T-helper 2 cell treated with Interferon-gamma antibody and Interleukin-4, amounts not matched to agents 100 ng/mL and 5 ng/mL, for 36 hours (primary cell): ENCODE measurements at regions not wholly inside any gene's neighbourhood (a gene's known extent, or its start where the extent isn't known, plus 50 kb on each side); places are given as distances from the start of the nearest gene placed in this dataset.

Experiments used
- intact Hi-C: fragments of 100-400 bp; cut with micrococcal nuclease; formaldehyde crosslinking; loops from one replicate; pipeline ENCODE4 v1.15.1; 2023

DNA sequence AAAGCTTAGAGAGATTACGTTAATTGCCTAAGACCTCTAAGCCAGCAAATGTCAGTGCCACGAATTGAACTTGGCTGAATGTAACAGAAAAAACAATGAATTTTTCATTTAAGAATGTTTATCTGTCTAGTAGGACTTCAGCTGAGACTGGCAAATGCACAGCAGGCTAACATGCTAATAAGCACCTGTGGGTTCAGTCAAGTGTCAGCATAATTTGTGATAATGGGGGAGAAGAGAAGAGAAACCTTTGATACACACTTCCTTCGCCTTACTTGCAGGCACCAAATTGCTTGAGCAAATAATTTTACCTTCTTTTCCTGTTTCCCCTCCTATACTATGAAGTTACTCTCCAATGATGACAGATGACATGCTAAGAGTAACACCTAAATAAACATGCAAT lies 1136.5 kb upstream of the SORCS1 start:
- intact Hi-C loops: no loop called here

DNA sequence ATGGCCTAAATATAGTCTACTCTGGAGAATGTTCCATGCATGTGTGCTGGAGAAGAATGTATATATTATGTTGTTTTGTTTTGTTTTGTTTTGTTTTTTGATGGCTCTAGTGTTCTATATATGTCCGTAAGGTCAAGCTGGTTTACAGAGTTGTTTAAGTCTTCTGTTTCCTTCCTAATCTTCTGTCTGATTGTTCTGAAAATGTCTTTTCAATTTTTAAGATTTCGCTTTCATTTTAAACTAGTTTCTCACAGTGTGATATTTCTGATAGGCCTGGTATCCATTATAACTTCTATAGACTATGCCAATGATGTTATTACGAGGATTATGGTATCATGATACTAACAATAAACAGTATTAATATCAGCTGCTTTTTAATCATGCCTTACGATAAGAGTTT lies 1126.3 kb upstream of the SORCS1 start:
- intact Hi-C loops: no loop called here

DNA sequence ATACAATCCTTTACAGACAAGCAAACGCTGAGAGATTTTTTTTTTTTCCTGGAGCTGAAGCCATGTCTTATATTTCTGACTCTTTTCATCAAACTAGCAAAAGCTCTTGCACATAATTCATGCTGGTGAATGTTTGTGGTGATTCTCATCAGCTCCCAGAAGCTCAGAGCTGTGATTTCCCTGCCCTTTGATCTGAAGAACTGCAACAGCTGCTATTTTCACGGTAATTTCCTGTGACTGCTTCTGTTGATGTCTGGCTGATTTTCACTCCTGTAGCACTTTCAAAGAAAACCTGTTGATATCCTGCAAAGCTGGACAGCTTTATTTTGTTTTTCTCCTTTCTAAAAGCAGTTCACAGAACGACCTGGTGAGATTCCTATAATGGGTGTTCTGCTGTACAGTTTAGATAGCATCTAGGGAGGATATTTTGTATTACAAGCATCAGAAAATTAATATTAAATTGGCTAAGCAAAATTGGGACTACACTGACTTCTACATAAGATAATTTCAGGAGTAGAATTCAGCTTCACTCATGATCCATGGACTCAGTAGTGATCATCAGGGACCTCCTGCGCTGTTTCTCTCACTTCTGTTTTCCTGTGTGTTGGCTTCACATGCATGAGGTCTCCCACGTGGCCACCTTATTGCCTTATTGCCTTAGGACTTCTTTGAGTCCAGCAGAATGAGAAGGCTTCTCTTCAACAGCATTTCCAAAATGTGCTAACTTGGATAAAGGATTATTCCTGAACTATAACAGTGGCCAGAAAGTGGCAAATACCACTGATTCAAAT lies 1111.6 kb upstream of the SORCS1 start:
- intact Hi-C loops: no loop called here

DNA sequence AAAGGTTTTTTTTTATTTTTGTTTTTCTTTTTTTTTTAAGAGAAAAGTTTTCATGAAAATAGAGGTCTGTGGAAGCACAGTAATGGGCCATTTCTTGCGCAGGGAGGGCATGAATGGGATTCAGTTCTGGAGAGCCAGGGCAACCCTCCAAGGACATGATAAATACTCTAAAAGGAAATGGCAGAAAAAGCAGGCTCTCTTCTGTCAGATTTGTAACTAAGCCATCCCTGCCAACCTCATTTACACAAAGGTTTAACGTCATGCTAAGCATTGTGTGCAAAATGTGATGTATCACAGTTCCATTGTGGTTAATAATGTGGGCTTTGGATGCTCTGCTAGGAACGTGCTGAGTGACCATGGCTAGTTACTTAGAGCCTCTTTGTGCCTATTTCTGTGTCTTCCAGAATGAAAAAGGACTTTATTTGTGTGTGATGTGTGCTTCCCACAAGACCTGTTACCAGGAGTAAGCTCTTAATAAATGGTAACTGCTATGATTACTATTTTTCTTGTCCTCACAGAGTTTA lies 1095.9 kb upstream of the SORCS1 start:
- intact Hi-C loops: no loop called here

DNA sequence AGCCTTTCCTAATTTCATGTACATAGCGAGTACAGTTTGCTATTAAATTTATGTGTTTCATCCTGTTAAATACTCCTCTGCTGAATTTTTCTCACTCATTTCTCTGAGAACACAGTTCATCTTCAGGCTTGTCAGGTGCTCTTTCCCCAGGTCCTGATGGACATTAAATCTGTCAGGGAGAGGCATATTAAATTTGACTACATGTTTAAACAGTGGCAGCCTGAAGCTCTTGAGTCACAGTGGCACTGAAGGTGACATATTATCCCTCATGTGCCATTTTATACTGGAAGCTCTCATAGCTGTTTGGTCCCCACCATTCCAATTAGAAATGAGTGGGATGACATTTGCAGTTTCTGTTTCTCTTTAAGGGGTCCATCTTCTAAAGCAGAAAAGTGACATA lies 1089.6 kb upstream of the SORCS1 start:
- intact Hi-C loops: no loop called here

DNA sequence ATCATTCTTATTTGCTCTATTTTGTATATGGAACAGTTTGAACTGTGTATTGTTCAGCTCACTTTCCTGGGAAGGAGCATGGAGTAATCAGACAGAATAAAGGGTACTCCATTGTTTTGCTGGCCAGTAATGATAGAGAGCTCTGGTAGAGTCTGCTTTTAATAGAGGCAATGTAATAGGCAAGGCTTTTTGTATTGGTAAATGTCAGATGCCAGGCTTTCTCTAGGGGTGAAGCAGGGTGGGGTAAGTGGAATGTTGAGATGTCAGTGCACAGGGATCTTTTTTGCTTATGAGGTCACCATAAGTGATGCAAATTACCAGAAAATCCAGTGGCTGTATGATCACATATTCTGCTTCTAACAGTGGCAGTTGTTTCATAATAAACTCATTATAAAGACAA lies 1088.3 kb upstream of the SORCS1 start:
- intact Hi-C loops: no loop called here

DNA sequence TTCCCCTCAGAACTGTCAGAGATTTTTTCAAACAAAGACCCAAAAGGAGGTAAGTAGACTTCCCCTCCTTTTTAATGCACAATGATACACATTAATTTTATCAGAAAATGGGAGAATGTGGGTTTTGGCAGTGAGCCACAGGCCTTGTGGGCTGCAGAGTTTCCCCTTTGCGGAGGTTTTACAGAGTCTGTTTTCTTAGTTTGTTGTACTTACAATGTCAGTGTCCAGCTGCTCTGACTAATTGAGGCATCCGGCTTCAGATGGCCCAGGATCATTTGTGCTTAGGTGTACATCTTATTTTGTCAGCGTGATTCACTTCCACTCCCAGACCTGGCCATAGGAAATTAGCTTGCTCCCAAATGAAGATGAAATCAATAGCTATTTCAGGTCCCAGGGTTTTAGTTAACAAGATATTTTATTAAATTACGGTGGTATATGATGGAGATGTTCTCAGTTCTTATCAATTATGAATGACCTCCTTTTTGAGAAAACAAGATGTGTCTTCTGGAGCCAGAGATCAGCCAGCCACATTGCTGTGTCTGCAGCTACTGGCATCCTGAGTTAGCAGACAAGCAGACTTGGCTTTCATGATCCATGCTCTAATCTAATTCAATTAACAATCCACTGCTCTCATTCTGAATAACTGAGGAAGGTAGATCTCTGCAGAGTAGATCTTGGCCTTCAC lies 1086.6 kb upstream of the SORCS1 start:
- intact Hi-C loops: no loop called here

DNA sequence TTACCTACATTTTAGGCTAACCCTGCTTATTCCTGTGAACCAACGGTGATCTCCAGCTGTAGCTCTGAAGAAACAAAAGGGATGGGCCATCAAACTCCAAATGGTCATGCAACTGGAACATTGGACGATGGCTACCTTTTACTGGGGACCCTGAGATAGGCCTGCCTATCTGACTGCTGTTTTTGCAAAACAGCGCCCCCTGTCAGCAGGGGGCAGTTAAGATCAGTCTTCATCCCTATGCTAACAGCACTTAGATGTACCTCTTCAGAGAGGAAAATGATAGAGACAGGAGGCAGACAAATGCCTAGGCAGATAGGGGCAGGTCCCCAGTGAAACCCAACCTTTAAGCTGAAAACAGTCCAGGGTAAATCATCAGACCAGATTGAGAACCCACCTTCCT lies 1085.4 kb upstream of the SORCS1 start:
- intact Hi-C loops: no loop called here

DNA sequence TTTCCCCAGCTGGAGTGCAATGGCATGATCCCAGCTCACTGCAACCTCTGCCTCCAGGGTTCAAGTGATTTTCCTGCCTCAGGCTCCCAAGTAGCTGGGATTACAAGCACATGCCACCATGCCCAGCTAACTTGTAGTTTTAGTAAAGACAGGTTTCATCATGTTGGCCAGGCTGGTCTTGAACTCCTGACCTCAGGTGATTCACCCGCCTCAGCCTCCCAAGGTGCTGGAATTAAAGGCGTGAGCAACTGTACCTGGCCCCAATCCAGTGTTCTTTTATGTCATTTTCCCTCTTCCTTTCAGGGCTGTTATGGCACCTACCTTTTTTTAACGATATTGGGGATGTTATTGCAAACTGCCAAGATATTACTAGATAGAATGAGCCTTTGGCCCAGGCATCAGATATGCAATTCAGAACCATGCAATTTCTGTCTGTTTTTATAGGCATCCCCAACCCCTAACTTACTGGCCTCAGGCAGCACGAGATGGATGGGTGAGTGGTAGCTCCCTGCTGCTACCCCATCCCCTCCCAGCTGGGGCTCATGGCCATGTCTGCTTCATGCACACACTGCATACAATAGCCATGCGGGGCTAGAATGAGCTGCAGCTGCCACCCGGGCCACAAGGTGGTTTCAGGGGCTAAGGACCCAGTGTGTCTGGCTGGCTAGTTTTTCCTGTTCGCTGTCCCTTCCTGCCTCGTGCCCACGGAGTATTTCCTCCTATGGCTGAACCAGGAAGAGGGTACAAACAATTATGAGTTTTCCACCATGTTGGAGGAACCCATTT lies 1080.1 kb upstream of the SORCS1 start:
- intact Hi-C loops: no loop called here

DNA sequence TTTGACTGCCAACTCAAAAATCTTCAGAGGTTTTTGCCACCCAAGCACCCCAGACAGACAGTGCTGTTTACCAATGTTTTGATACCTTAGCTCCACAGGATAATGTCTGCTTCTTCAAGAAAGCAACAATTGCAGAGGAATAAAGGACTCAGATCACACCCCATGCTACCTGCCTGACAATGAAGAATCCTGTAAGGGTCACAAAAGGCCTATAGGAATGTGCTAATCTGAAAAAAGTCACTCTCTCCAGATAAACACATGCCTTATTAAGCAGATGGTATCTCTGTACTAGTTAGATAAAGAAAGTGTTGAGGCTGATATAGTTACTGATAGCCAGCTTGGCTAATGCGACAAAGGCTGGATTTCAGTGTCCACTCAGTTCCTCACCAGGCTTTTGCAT lies 1076.7 kb upstream of the SORCS1 start:
- intact Hi-C loops: no loop called here

DNA sequence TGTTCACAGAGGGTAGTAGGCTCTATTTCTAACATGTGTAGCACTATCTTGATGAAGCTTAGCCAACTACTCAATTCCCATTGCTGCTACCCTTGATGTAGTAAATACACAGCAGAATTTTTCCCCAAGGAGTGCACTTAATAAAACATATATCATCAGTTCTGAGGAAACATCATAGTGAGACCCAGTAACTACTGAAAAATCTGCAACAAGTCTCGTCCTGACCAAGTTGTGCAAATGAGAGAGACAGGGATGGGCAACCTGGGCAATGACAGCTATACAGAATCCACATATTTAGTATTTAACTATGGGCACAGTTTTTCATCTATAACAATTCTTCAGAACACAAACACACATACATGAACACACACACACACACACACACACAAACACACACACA lies 1073.8 kb upstream of the SORCS1 start:
- intact Hi-C loops: no loop called here

DNA sequence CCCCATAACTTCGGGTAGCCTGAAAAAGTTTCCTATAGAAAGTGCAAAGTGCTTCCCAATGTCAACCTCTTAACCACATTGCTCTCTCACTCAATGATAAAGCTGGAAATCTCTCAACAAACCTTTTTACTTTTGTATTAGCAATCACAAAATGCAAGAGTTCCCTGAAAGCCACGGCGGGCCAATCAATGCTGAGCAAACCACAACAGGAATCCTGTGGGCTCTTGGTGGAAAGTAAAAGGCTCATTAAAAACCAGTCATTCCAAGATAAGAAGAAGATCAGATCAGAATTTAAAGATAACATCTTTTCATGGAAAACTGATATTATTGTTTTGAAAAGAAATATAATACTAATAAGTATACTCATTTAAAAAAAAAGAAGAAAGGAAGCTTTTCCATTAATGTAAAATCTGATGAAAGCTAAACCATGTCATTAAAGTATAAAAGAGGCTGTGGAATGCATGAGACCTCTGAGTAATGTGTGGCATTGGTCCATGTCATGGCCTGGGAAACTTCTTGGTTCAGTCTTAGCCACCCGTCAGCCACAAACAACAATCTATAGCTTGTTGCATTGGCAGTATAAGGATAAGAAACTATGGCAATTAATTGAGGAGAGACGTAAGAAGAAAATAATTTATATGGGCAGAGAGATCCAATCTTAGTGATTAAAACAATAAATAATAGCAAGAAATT lies 1066.1 kb upstream of the SORCS1 start:
- intact Hi-C loops: no loop called here

DNA sequence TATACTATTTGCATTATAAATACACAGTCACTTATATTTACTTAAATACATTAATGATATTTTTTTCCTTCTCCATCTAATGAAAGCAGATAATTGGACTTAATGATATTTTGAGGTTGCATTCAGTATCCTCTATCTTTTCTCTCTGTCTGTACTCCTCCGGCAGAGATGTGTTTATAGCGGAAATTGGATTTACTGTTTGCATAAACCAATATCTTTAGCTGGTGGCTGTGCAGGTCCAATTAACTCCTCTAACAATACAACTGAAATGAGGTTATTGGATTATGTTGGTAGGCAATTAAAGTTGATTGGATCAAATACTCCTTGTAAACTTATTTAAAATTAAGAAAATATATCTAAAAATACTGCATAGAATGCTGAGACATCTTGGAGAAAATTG lies 1044.2 kb upstream of the SORCS1 start:
- intact Hi-C loops: no loop called here

DNA sequence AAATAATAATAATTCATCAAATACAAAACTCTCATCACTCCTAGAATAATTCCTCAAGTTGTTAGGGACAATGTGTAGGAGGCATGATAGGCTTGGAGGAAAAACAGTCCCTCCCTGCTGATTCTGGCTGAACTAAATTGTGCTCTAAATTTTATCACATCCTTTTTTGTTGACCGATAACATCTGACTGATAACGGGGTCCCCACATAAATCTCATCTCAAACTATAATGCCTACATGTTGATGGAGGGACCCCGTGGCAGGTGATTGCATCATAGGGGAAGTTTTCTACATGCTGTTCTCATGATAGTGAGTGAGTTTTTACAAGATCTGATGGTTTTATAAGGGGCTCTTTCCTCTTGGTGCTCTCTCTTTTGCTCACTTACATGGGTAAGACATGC lies 1043.5 kb upstream of the SORCS1 start:
- intact Hi-C loops: no loop called here

DNA sequence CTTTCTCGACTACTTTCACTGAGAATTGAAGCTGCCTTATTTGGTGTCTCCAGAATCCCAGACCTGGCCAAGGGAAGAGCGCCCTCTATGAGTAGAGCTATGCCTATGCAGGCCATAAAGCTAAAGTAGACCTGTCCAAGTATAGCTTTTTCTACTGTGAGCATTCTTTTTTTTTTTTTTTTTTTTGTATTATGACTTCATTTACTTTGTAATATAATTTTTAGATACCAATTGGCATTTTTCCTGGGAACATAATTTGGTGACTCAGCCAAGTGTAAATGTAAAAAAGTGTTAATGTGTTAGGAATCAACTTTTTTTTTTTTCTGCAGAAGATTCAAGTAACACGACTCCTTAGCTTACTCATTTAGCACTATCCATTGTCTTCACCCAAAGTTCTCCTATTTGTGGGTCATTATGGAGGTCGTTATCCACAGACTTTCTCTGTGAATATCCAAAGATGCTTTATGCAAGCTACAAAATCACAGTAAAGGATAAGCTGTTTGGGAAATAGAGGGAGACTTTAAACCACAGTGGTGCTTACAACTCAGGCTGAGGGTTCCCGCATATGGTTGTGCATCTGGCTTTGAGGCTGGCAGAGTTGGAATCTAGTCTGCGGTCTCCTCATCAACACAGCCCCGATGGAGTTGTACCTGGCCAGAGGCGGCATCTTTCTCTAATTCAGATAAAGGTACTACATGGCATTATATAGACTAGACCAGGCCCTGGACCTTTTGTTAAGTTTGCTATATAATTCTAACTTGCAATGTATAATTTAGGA lies 1040.2 kb upstream of the SORCS1 start:
- intact Hi-C loops: no loop called here

DNA sequence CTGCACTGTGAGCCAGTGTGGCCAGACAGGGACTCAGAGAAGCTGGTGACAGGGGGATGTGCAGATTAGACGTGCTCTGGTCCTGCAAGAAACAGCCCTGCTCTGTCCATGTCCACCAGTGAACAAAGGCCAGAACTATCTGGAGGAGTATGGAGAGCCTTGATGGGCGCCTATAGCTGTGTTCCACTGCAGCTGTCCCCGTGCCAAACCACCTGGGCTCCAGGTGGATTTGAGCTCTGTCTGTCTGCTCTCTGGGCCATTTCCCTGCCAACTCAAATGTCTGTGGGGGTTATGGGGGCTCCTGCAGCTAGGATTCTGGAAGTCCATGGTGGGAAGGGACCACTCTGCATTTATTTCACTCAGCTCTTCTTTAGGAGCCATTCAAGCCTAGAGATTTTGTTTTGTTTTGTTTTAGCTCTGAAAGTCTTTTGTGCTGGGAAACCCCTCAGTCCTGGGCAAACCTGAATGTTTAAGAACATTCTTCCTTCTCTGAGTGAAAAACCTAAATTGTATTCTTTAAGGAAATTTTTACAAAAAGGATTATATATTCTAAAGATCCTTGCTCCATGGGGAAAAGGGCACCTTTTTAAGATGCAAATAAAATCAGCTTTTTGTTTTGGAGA lies 1039.5 kb upstream of the SORCS1 start:
- intact Hi-C loops: no loop called here

DNA sequence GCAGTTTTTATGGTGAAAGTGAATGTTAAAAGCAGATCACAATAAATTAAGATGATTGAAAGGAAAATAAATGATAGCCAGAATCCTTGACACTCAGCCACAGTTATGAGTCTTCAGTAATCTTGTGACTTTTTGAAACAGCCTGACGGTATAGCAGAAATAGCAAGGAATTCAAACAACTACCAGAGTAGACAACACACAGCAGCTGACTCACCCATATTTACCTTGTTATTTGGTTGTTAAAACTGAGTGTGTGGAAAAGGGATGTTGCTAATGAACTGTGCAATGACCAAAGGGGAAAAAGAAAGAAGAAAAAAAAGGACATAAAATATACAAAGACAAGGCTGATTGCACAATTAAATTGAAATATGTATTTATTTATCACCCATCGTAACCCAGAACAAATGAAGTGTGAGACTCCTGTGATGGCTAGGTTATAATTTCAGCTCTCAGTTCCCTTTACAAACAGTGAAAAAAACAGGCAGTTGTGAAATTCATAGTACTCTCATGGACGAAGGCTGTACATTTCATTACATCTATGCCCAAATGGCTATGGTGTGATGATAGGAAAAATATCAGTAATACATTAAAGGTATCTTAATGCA lies 1023.0 kb upstream of the SORCS1 start:
- intact Hi-C loops: no loop called here

DNA sequence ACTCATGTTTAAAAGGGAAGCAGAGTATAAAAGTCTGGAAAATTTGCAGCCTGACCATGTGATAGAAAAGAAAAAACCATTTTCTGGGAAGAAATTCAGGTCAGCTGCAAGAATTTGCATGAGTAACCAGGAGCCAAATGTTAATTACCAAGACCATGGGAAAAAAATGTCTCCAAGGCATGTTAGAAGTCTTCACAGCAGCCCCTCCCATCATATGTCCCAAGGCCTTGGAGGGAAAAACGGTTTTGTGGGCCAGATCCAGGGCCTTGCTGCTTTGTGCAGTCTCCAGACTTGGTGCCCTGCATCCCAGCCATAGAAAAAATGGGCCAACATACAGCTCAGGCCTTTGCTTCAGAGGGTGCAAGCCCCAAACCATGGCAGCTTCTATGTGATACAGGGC lies 1019.6 kb upstream of the SORCS1 start:
- intact Hi-C loops: no loop called here

DNA sequence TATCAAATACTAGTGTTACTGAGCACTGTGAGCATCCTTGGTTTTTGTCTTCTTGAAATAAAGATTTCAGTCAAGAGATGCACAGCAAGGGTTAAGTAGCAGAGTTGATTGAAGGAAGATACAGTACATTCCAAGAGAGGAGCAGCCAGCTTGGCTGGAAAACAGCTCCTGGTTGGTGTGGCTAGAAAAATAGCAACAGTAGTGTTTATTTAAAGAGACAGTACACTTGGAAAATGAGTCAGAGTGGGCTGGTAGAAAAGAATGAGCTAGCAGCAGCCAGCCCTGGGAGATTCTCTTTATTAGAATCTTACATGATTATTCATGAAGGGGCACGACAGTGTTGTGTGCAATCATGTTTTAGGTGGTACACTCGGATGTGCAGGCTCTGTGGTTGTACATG lies 1016.4 kb upstream of the SORCS1 start:
- intact Hi-C loops: no loop called here

DNA sequence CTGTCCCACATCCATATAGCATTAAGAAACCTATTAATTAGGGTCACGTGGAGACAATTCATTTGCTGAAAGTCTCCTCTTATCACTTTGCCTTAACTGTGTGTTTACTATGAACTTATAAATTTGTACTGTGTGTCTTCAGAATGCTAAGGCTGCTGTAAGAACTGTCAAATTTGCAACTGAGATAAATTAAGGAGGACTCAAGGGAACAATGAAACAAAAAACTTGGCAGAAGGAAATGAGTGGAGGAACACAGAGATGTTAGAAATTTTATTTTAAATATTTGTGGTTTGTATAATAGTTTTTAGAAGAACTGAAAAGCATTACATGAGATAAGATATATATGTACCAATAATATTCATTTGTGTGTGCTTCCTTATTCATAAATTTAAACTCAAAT lies 1005.3 kb upstream of the SORCS1 start:
- intact Hi-C loops: no loop called here
